LNCAP (cell line): ENCODE measurements at regions not wholly inside any gene's neighbourhood (a gene's known extent, or its start where the extent isn't known, plus 50 kb on each side); places are given as distances from the start of the nearest gene placed in this dataset.

Experiments used
- CTCF ChIP-seq: fragments of 450-650 bp; IDR thresholded peaks from 2 replicates; pipeline ENCODE4 v1.5.1; 2017; ENCODE audit warnings: mild to moderate bottlenecking

GRCh38 chr18:22865354-22866116 is 67.6 kb upstream of the RBBP8 start:
- TF ChIP-seq CTCF, result no peak

- no peak for TF ChIP-seq CTCF
Measured at GRCh38 chr18:22868831-22869230, 64.3 kb upstream of the RBBP8 start.

GRCh38 chr18:22871809-22872525 is 61.2 kb upstream of the RBBP8 start:
- no peak for TF ChIP-seq CTCF

GRCh38 chr18:22872900-22873537 is 60.1 kb upstream of the RBBP8 start:
- no peak for TF ChIP-seq CTCF

GRCh38 chr18:22879293-22879692 is 53.8 kb upstream of the RBBP8 start:
- no peak for TF ChIP-seq CTCF

- no peak for TF ChIP-seq CTCF
Measured at GRCh38 chr18:22882084-22882483, 51.0 kb upstream of the RBBP8 start.

- no peak for TF ChIP-seq CTCF
Measured at GRCh38 chr18:22883179-22883578, 49.9 kb upstream of the RBBP8 start.
